HCT116 (cell line): ENCODE measurements at regions not wholly inside any gene's neighbourhood (a gene's known extent, or its start where the extent isn't known, plus 50 kb on each side); places are given as distances from the start of the nearest gene placed in this dataset.

Experiments
- ATAC-seq: fragments of 200-7000 bp; cut with Tn5 transposase; 2 replicates; pipeline ENCODE4 v1.9.1; 2020; ENCODE audit warnings: mild to moderate bottlenecking, moderate library complexity
- BruUV-seq: library from RNA; stranded (reverse); fragments of 400-500 nt; replicated peaks from 2 replicates; lab custom pipeline; 2021; lab: Mats Ljungman, UMichigan
- CTCF ChIA-PET: fragments of 300-600 bp; sonication (Branson Sonifier 250); formaldehyde crosslinking; loops from one replicate; lab custom pipeline; 2021; ENCODE audit warnings: antibody characterized with exemption; lab: Charles Lee
- POLR2A ChIA-PET: fragments of 300-600, 350-600 bp; sonication (Branson Sonifier 250); formaldehyde crosslinking; loops from one replicate; lab custom pipeline; 2021; ENCODE audit warnings: antibody characterized with exemption; lab: Charles Lee
- RAD21 ChIA-PET, 2 experiments: fragments of 300-600 bp; sonication (Branson Sonifier 250); formaldehyde crosslinking; loops; one replicate each; lab custom pipeline; 2023; ENCODE audit warnings: low total read pairs in 2 of 2; ENCODE audit not compliant: uncharacterized antibody in 2 of 2, unreplicated experiment in 2 of 2, low non-redundant PET in 1 of 2; lab: Charles Lee
- DNase-seq: peaks from one replicate; pipeline ENCODE4 v3.0.0-alpha.2; 2010; ENCODE audit warnings: low read depth, low spot score
- H2AFZ ChIP-seq: fragments of 200-600 bp; shearing (Covaris generic), sonication (generic); 2 replicates; pipeline ENCODE4 v1.6.1; 2017; ENCODE audit warnings: low read depth, mixed run types, mixed read lengths, antibody characterized with exemption, low read length; ENCODE audit not compliant: poor library complexity, severe bottlenecking
- H3K27ac ChIP-seq: 2 replicates; pipeline ENCODE4 v1.5.1; 2012; ENCODE audit warnings: low read depth, low read length
- H3K27me3 ChIP-seq: fragments of 200-600 bp; sonication (generic); 2 replicates; pipeline ENCODE4 v1.6.1; 2016; ENCODE audit warnings: mixed run types, low read length, mixed read lengths; ENCODE audit not compliant: insufficient read depth
- H3K36me3 ChIP-seq, 2 experiments: fragments of 200-500 bp in 1 of 2; fragments of 200-600 bp in 1 of 2; sonication (Bioruptor generic) in 1 of 2; sonication (generic) in 1 of 2; 2 replicates each; pipeline versions ENCODE4 v1.5.1 to v1.6.1; 2014 to 2016; ENCODE audit warnings: low read length in 2 of 2, inconsistent platforms in 1 of 2, mixed read lengths in 1 of 2, mixed run types in 1 of 2; ENCODE audit not compliant: insufficient read depth in 2 of 2, control insufficient read depth in 1 of 2
- H3K4me1 ChIP-seq, 2 experiments: fragments of 200-600 bp in 1 of 2; sonication (generic) in 1 of 2; 2 replicates each; pipeline versions ENCODE4 v1.5.1 to v1.6.1; 2012 to 2017; ENCODE audit warnings: low read length in 2 of 2, inconsistent platforms in 1 of 2, mild to moderate bottlenecking in 1 of 2, mixed read lengths in 1 of 2, mixed run types in 1 of 2, moderate library complexity in 1 of 2; ENCODE audit not compliant: insufficient read depth in 2 of 2, control insufficient read depth in 1 of 2
- H3K4me2 ChIP-seq: fragments of 200-600 bp; sonication (generic); 2 replicates; pipeline ENCODE4 v1.6.1; 2017; ENCODE audit warnings: mixed run types, low read length, mixed read lengths
- H3K4me3 ChIP-seq, 2 experiments: fragments of 200-600 bp in 1 of 2; sonication (generic) in 1 of 2; replicated peaks in 1 of 2; 2 replicates each; pipeline ENCODE4 v1.5.1; 2011 to 2016; ENCODE audit warnings: low read length in 2 of 2, control low read depth in 1 of 2, low read depth in 1 of 2, mild to moderate bottlenecking in 1 of 2, mixed read lengths in 1 of 2, mixed run types in 1 of 2
- H3K79me2 ChIP-seq: fragments of 200-600 bp; sonication (generic); 2 replicates; pipeline ENCODE4 v1.6.1; 2017; ENCODE audit warnings: mild to moderate bottlenecking, mixed run types, low read length, moderate library complexity, mixed read lengths; ENCODE audit not compliant: insufficient read depth
- H3K9ac ChIP-seq: fragments of 200-600 bp; sonication (generic); 2 replicates; pipeline ENCODE4 v1.6.1; 2016; ENCODE audit warnings: low read length, mixed read lengths
- H3K9me2 ChIP-seq: fragments of 200-600 bp; sonication (generic), shearing (Covaris generic); 2 replicates; pipeline ENCODE4 v1.6.1; 2017; ENCODE audit warnings: mixed run types, mild to moderate bottlenecking, moderate library complexity; ENCODE audit not compliant: insufficient read depth
- H3K9me3 ChIP-seq, 2 experiments: fragments of 200-500 bp in 1 of 2; fragments of 200-600 bp in 1 of 2; sonication (Bioruptor generic) in 1 of 2; sonication (generic) in 1 of 2; 2 replicates each; pipeline ENCODE4 v1.6.1; 2014 to 2017; ENCODE audit warnings: low read length in 2 of 2, mixed read lengths in 2 of 2, inconsistent platforms in 1 of 2, low read depth in 1 of 2, mild to moderate bottlenecking in 1 of 2, mixed run types in 1 of 2, moderate library complexity in 1 of 2; ENCODE audit not compliant: control insufficient read depth in 1 of 2, insufficient read depth in 1 of 2
- H4K20me1 ChIP-seq: fragments of 200-600 bp; sonication (generic), shearing (Covaris generic); 2 replicates; pipeline ENCODE4 v1.6.1; 2017; ENCODE audit warnings: mixed run types, mild to moderate bottlenecking, moderate library complexity; ENCODE audit not compliant: insufficient read depth
- CBX3 ChIP-seq: IDR thresholded peaks from 2 replicates; pipeline ENCODE4 v1.6.1; 2012; ENCODE audit warnings: low read depth
- CEBPB ChIP-seq: IDR thresholded peaks from 2 replicates; pipeline ENCODE4 v1.6.1; 2012; ENCODE audit warnings: low read depth
- CTCF ChIP-seq, 3 experiments: fragments of 200-600 bp in 1 of 3; sonication (generic) in 1 of 3; IDR thresholded peaks in 2 of 3; conservative IDR thresholded peaks in 1 of 3; 2 replicates each; pipeline ENCODE4 v1.5.1; 2012 to 2017; ENCODE audit warnings: low read depth in 2 of 3, low read length in 2 of 3, antibody characterized with exemption in 1 of 3, borderline replicate concordance in 1 of 3, control low read depth in 1 of 3, mild to moderate bottlenecking in 1 of 3, mixed read lengths in 1 of 3, mixed run types in 1 of 3, moderate library complexity in 1 of 3; ENCODE audit not compliant: insufficient read depth in 1 of 3
- EGR1 ChIP-seq: IDR thresholded peaks from 2 replicates; pipeline ENCODE4 v1.6.1; 2012; ENCODE audit warnings: low read depth
- EZH2 ChIP-seq: fragments of 200-600 bp; sonication (generic); IDR thresholded peaks from 2 replicates; pipeline ENCODE4 v1.6.1; 2017; ENCODE audit warnings: antibody characterized with exemption, mixed run types
- JUND ChIP-seq: IDR thresholded peaks from 2 replicates; pipeline ENCODE4 v1.6.1; 2012
- POLR2A ChIP-seq: IDR thresholded peaks from 2 replicates; pipeline ENCODE4 v1.7.0; 2011; ENCODE audit warnings: borderline replicate concordance; ENCODE audit not compliant: insufficient read depth, insufficient read length; ENCODE audit errors: extremely low read depth
- POLR2AphosphoS5 ChIP-seq: IDR thresholded peaks from 2 replicates; pipeline ENCODE4 v1.6.1; 2011; ENCODE audit warnings: mild to moderate bottlenecking, low read depth, low read length, moderate library complexity
- RAD21 ChIP-seq: IDR thresholded peaks from 2 replicates; pipeline ENCODE4 v1.6.1; 2012; ENCODE audit warnings: low read depth, mild to moderate bottlenecking
- REST ChIP-seq: IDR thresholded peaks from 2 replicates; pipeline ENCODE4 v1.6.1; 2012; ENCODE audit warnings: low read depth
- SP1 ChIP-seq: IDR thresholded peaks from 2 replicates; pipeline ENCODE4 v1.6.1; 2012; ENCODE audit warnings: low read depth
- SRF ChIP-seq: IDR thresholded peaks from 2 replicates; pipeline ENCODE4 v1.6.1; 2012; ENCODE audit warnings: low read depth
- TCF7L2 ChIP-seq: IDR thresholded peaks from 2 replicates; pipeline ENCODE4 v1.7.0; 2011; ENCODE audit warnings: borderline replicate concordance, inconsistent platforms; ENCODE audit not compliant: insufficient read depth, insufficient read length; ENCODE audit errors: extremely low read depth
- YY1 ChIP-seq: IDR thresholded peaks from 2 replicates; pipeline ENCODE4 v1.6.1; 2011; ENCODE audit warnings: low read length, low read depth, moderate library complexity, mild to moderate bottlenecking; ENCODE audit not compliant: insufficient replicate concordance; ENCODE audit errors: extremely low read depth
- ZFX ChIP-seq: fragments of 450-650 bp; IDR thresholded peaks from 2 replicates; pipeline ENCODE4 v1.6.1; 2017
- ZNF274 ChIP-seq: fragments of 200-500 bp; sonication (Bioruptor generic); IDR thresholded peaks from 2 replicates; pipeline ENCODE4 v1.6.1; 2014; ENCODE audit warnings: mild to moderate bottlenecking, low read depth, low read length, inconsistent platforms
- intact Hi-C: fragments of 100-400 bp; cut with micrococcal nuclease; formaldehyde crosslinking; loops from 2 replicates; pipeline ENCODE4 v1.10.0; 2022
- TF ChIP-seq, protein P1 (sequence below): IDR thresholded peaks from 2 replicates; pipeline ENCODE4 v1.6.1; 2011; ENCODE audit warnings: mild to moderate bottlenecking, low read length, moderate library complexity; ENCODE audit not compliant: insufficient replicate concordance; ENCODE audit errors: extremely low read depth

DNA sequence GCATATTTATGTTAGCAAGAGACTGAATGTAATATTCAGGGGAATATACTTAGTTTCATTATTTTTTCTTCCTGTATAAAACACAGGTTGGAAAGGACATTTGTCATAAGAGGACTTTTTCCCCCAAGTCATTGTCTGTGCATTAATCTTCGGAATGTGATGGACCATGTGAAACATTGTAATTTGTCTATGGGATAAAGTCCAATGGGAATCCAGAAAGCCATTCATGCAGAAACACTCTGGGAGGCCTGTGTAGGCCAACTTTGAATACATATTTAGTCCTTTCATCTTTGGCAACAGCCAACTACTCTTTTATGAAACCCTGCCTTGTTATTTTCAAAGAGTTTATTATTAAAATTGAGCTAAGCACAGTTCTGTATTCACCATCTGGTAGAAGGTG is 386.4 kb downstream of the PIK3C3 start:
- Histone ChIP-seq H2AFZ (no peak overlapping the region), H3K27ac (no peak overlapping the region), H3K9me2 (no peaks in the 10 kb centered on the region), H3K4me1 (no peaks in the 10 kb centered on the region), H3K4me2 (no peak overlapping the region), H3K79me2 (no peaks in the 10 kb centered on the region), H3K27me3 (no peaks in the 10 kb centered on the region), H3K4me3 (no peak overlapping the region), H3K36me3 (no peaks in the 10 kb centered on the region), H3K9me3 (peaks cover 0 to 21% of the 10 kb centered on the region in 2 experiments; a peak in 2 of 4 replicates), H3K9ac (no peak overlapping the region), H4K20me1 (no peaks in the 10 kb centered on the region)
- TF ChIP-seq RAD21 (no peak), REST (no peak), POLR2AphosphoS5 (no peak), CTCF (IDR thresholded peaks at IDR 0.05 in 2 of 3, conservative IDR thresholded peaks at IDR 0.05 in 1 of 3; ENCODE audit: borderline replicate concordance in 1 of 3, insufficient read depth in 1 of 3, low read depth in 2 of 3, low read length in 2 of 3) (no peak), EGR1 (no peak), YY1 (no peak), CEBPB (no peak), ZFX (no peak), ZNF274 (no peak), CBX3 (no peak), JUND (no peak), TCF7L2 (no peak), POLR2A (no peak), SRF (no peak), SP1 (no peak), EZH2 (no peak)
- TF ChIP-seq, protein P1, sequence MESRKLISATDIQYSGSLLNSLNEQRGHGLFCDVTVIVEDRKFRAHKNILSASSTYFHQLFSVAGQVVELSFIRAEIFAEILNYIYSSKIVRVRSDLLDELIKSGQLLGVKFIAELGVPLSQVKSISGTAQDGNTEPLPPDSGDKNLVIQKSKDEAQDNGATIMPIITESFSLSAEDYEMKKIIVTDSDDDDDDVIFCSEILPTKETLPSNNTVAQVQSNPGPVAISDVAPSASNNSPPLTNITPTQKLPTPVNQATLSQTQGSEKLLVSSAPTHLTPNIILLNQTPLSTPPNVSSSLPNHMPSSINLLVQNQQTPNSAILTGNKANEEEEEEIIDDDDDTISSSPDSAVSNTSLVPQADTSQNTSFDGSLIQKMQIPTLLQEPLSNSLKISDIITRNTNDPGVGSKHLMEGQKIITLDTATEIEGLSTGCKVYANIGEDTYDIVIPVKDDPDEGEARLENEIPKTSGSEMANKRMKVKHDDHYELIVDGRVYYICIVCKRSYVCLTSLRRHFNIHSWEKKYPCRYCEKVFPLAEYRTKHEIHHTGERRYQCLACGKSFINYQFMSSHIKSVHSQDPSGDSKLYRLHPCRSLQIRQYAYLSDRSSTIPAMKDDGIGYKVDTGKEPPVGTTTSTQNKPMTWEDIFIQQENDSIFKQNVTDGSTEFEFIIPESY = no peak
- no peak for ATAC-seq
- POLR2A ChIA-PET = no interaction called here
- no peak for DNase-seq
- RAD21 ChIA-PET = no interaction called here
- no TSS peak for BruUV-seq
- intact Hi-C loops = no loop called here
- CTCF ChIA-PET = no interaction called here
